Gastrocnemius medialis (tissue), 4 donors: ENCODE measurements at regions not wholly inside any gene's neighbourhood (a gene's known extent, or its start where the extent isn't known, plus 50 kb on each side); places are given as distances from the start of the nearest gene placed in this dataset.

Source experiments
- POLR2A ChIP-seq, 2 donors: fragments of 450-650 bp; IDR thresholded peaks; one replicate each; pipeline ENCODE4 v1.6.1; 2017; ENCODE audit warnings: antibody characterized with exemption in 2 of 2, mild to moderate bottlenecking in 2 of 2, moderate library complexity in 2 of 2
- TF ChIP-seq, protein P1 (sequence below), 5 experiments: fragments of 450-650 bp in 3 of 5; fragments of 200-600 bp in 2 of 5; sonication (generic) in 2 of 5; IDR thresholded peaks in 4 of 5; conservative IDR thresholded peaks in 1 of 5; 1 replicate in 4 of 5; 2 replicates in 1 of 5; pipeline ENCODE4 v1.5.1; 2016 to 2019; ENCODE audit warnings: antibody characterized with exemption in 5 of 5, mild to moderate bottlenecking in 3 of 5, moderate library complexity in 3 of 5

- no peak for TF ChIP-seq POLR2A (IDR thresholded peaks at IDR 0.05)
- TF ChIP-seq, protein P1, sequence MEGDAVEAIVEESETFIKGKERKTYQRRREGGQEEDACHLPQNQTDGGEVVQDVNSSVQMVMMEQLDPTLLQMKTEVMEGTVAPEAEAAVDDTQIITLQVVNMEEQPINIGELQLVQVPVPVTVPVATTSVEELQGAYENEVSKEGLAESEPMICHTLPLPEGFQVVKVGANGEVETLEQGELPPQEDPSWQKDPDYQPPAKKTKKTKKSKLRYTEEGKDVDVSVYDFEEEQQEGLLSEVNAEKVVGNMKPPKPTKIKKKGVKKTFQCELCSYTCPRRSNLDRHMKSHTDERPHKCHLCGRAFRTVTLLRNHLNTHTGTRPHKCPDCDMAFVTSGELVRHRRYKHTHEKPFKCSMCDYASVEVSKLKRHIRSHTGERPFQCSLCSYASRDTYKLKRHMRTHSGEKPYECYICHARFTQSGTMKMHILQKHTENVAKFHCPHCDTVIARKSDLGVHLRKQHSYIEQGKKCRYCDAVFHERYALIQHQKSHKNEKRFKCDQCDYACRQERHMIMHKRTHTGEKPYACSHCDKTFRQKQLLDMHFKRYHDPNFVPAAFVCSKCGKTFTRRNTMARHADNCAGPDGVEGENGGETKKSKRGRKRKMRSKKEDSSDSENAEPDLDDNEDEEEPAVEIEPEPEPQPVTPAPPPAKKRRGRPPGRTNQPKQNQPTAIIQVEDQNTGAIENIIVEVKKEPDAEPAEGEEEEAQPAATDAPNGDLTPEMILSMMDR (IDR thresholded peaks at IDR 0.05 in 4 of 5, conservative IDR thresholded peaks at IDR 0.05 in 1 of 5) = no peak
Measured at GRCh38 chr16:66097751-66098150, 268.7 kb upstream of the CDH5 start.
